Uterus (tissue), 3 donors: ENCODE measurements at regions not wholly inside any gene's neighbourhood (a gene's known extent, or its start where the extent isn't known, plus 50 kb on each side); places are given as distances from the start of the nearest gene placed in this dataset.
"Not testable (repeated sequence)": the region's sequence is repeated elsewhere in the genome, so short reads cannot be mapped to it uniquely, and the experiment has no call there.

Experiments used
- DNase-seq, 2 donors: peaks; one replicate each; pipeline ENCODE4 v3.0.0-alpha.2; 2019 to 2020
- H3K27ac ChIP-seq, 2 donors: fragments of 200-600 bp; sonication (generic); 1 replicate in 1 of 2; 2 replicates in 1 of 2; pipeline ENCODE4 v1.5.1; 2016 to 2018
- H3K27me3 ChIP-seq, 2 donors: fragments of 200-600 bp; sonication (generic); one replicate each; pipeline ENCODE4 v1.5.1; 2018 to 2019; ENCODE audit warnings: control low read depth in 1 of 2
- H3K36me3 ChIP-seq, 2 donors: fragments of 200-600 bp; sonication (generic); one replicate each; pipeline ENCODE4 v1.5.1; 2019; ENCODE audit warnings: control low read depth in 1 of 2
- H3K4me1 ChIP-seq, 2 donors: fragments of 200-600 bp; sonication (generic); one replicate each; pipeline ENCODE4 v1.5.1; 2018 to 2019; ENCODE audit warnings: control low read depth in 1 of 2
- H3K4me3 ChIP-seq, 2 donors: fragments of 200-600 bp; sonication (generic); 1 replicate in 1 of 2; 2 replicates in 1 of 2; pipeline ENCODE4 v1.5.1; 2018 to 2019; ENCODE audit warnings: mild to moderate bottlenecking in 1 of 2
- H3K9me3 ChIP-seq, 2 donors: fragments of 200-600 bp; sonication (generic); one replicate each; pipeline ENCODE4 v1.5.1; 2019; ENCODE audit warnings: control low read depth in 1 of 2
- POLR2A ChIP-seq, 2 donors: fragments of 450-650 bp; IDR thresholded peaks; one replicate each; pipeline ENCODE4 v1.6.1; 2016; ENCODE audit warnings: antibody characterized with exemption in 2 of 2, mild to moderate bottlenecking in 1 of 2, moderate library complexity in 1 of 2
- intact Hi-C: fragments of 100-400 bp; cut with DNase I; formaldehyde crosslinking; loops from one replicate; pipeline ENCODE4 v1.15.1; 2023; ENCODE audit warnings: low total_unique reads
- TF ChIP-seq, protein P1 (sequence below), 4 experiments: fragments of 200-600 bp in 2 of 4; fragments of 450-650 bp in 2 of 4; sonication (generic) in 2 of 4; IDR thresholded peaks; one replicate each; pipeline ENCODE4 v1.5.1; 2016 to 2019; ENCODE audit warnings: antibody characterized with exemption in 4 of 4, mild to moderate bottlenecking in 2 of 4, moderate library complexity in 1 of 4
- donor health status: DM: yes; HTN: yes; CAD: no.

GRCh38 chr10:78464856-78465267 is 431.2 kb downstream of the RPS24 start:
- Histone ChIP-seq H3K4me1 (no peaks in the 10 kb centered on the region), H3K4me3 (no peak overlapping the region), H3K36me3 (no peaks in the 10 kb centered on the region), H3K27me3 (no peaks in the 10 kb centered on the region), H3K9me3 (no peaks in the 10 kb centered on the region), H3K27ac (peak overlapping the region; percentile 47 to 59)
- no peak for DNase-seq
- TF ChIP-seq, protein P1, sequence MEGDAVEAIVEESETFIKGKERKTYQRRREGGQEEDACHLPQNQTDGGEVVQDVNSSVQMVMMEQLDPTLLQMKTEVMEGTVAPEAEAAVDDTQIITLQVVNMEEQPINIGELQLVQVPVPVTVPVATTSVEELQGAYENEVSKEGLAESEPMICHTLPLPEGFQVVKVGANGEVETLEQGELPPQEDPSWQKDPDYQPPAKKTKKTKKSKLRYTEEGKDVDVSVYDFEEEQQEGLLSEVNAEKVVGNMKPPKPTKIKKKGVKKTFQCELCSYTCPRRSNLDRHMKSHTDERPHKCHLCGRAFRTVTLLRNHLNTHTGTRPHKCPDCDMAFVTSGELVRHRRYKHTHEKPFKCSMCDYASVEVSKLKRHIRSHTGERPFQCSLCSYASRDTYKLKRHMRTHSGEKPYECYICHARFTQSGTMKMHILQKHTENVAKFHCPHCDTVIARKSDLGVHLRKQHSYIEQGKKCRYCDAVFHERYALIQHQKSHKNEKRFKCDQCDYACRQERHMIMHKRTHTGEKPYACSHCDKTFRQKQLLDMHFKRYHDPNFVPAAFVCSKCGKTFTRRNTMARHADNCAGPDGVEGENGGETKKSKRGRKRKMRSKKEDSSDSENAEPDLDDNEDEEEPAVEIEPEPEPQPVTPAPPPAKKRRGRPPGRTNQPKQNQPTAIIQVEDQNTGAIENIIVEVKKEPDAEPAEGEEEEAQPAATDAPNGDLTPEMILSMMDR (IDR thresholded peaks at IDR 0.05): no peak
- TF ChIP-seq POLR2A (IDR thresholded peaks at IDR 0.05): no peak
- intact Hi-C loops: no loop called here

DNA sequence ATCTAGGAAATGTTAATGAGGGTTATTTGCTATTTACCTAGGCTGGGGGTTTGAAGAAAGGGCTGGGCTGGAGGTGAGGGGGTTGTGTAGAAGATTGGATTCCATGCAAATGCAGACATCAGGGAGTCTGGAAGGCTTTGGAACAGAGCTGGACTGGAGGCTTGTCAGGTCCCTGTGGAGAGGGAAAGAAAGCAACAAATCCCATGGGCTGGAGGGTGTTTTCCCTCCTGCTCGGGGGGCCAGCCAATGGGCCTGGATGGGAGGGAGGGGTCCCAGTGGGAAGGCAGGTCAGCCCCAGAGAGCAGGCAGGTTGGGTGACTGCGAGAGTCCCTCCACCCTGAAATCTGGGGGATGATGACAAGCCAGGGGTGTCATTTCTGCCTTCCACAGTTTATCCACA is 431.8 kb downstream of the RPS24 start:
- Histone ChIP-seq H3K36me3 (no peaks in the 10 kb centered on the region), H3K9me3 (no peaks in the 10 kb centered on the region), H3K27me3 (no peaks in the 10 kb centered on the region), H3K4me3 (no peak overlapping the region), H3K27ac (peak overlapping the region; percentile 47 to 59), H3K4me1 (no peaks in the 10 kb centered on the region)
- intact Hi-C loops: no loop called here
- TF ChIP-seq POLR2A (IDR thresholded peaks at IDR 0.05): no peak
- TF ChIP-seq, protein P1 (IDR thresholded peaks at IDR 0.05): no peak
- no peak for DNase-seq

DNA sequence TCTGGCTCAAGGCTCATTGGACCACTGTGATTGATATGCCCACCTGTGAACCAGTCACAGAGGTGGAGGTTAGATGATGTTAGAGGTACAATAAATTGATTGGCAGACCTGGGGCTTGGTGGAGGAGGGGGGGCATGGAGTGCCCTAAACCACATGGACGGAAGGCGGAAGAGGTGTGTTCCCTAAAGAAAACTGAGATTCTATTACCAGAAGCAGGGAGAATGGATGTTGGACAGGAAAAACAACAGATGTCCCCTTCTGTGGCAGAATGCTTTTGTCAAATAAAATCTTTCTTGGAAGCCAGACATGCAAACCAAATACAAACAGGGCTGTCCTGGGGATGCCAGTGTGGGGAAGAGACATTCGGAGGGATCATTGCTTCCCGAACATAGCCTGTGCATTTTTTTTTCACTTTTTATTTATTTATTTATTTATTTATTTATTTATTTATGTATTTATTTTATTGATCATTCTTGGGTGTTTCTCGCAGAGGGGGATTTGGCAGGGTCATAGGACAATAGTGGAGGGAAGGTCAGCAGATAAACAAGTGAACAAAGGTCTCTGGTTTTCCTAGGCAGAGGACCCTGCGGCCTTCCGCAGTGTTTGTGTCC is 433.9 kb downstream of the RPS24 start:
- intact Hi-C loops: no loop called here
- DNase-seq: no peak
- TF ChIP-seq, protein P1 (IDR thresholded peaks at IDR 0.05): no peak
- TF ChIP-seq POLR2A (IDR thresholded peaks at IDR 0.05): no peak

GRCh38 chr10:78468731-78469130 is 435.1 kb downstream of the RPS24 start:
- H3K4me3 ChIP-seq, H3K27me3 ChIP-seq, H3K36me3 ChIP-seq, H3K27ac ChIP-seq, H3K9me3 ChIP-seq, H3K4me1 ChIP-seq, intact Hi-C loops, DNase-seq: not testable (repeated sequence)

More for the DNA sequence above, 433.9 kb downstream of the RPS24 start:
- Histone ChIP-seq H3K9me3 (no peaks in the 10 kb centered on the region), H3K4me1 (peaks cover 0 to 5% of the 10 kb centered on the region in 2 donors), H3K4me3 (no peak overlapping the region), H3K27me3 (no peaks in the 10 kb centered on the region), H3K27ac (no peak overlapping the region), H3K36me3 (no peaks in the 10 kb centered on the region)

- DNase-seq: no peak
- Histone ChIP-seq H3K27ac (peak overlapping the region in 1 of 2 donors; percentile 84), H3K9me3 (no peaks in the 10 kb centered on the region), H3K4me1 (peaks cover 0 to 9% of the 10 kb centered on the region in 2 donors), H3K27me3 (no peaks in the 10 kb centered on the region), H3K4me3 (no peak overlapping the region), H3K36me3 (no peaks in the 10 kb centered on the region)
- intact Hi-C loops: no loop called here
- no peak for TF ChIP-seq POLR2A (IDR thresholded peaks at IDR 0.05)
- TF ChIP-seq, protein P1 (IDR thresholded peaks at IDR 0.05): no peak
These were observed 436.8 kb downstream of the RPS24 start for GRCh38 chr10:78470267-78471103.
